ENCODE measurements at regions not wholly inside any gene's neighbourhood (a gene's known extent, or its start where the extent isn't known, plus 50 kb on each side); places are given as distances from the start of the nearest gene placed in this dataset.

- no peak overlapping the region for H3K4me3 ChIP-seq (replicated peaks in 1 of 2; ENCODE audit: low read depth in 2 of 2, low read length in 2 of 2)
- DNase-seq (ENCODE audit: low read depth in 2 of 2): no peak
- TF ChIP-seq CTCF (IDR thresholded peaks at IDR 0.05; ENCODE audit: low read depth, low read length): no peak
Measured at GRCh38 chr13:99629641-99630040, 128.4 kb downstream of the TM9SF2 start.

GRCh38 chr13:99628442-99628841, 127.2 kb downstream of the TM9SF2 start:
- H3K4me3 ChIP-seq (replicated peaks in 1 of 2; ENCODE audit: low read depth in 2 of 2, low read length in 2 of 2): no peak overlapping the region
- no peak for TF ChIP-seq CTCF (IDR thresholded peaks at IDR 0.05; ENCODE audit: low read depth, low read length)
- no peak for DNase-seq (ENCODE audit: low read depth in 2 of 2)

GRCh38 chr13:99626461-99627082, 125.3 kb downstream of the TM9SF2 start:
- no peak overlapping the region for H3K4me3 ChIP-seq (replicated peaks in 1 of 2; ENCODE audit: low read depth in 2 of 2, low read length in 2 of 2)
- no peak for TF ChIP-seq CTCF (IDR thresholded peaks at IDR 0.05; ENCODE audit: low read depth, low read length)
- DNase-seq (ENCODE audit: low read depth in 2 of 2): peak; percentile 52 to 64

- no peak for DNase-seq (ENCODE audit: low read depth in 2 of 2)
- TF ChIP-seq CTCF (IDR thresholded peaks at IDR 0.05; ENCODE audit: low read depth, low read length): no peak
- no peak overlapping the region for H3K4me3 ChIP-seq (replicated peaks in 1 of 2; ENCODE audit: low read depth in 2 of 2, low read length in 2 of 2)
Measured at GRCh38 chr13:99624936-99625540, 123.8 kb downstream of the TM9SF2 start.

- no peak for DNase-seq (ENCODE audit: low read depth in 2 of 2)
- no peak overlapping the region for H3K4me3 ChIP-seq (replicated peaks in 1 of 2; ENCODE audit: low read depth in 2 of 2, low read length in 2 of 2)
- no peak for TF ChIP-seq CTCF (IDR thresholded peaks at IDR 0.05; ENCODE audit: low read depth, low read length)
Measured at GRCh38 chr13:99620806-99621205, 119.5 kb downstream of the TM9SF2 start.

- TF ChIP-seq CTCF (IDR thresholded peaks at IDR 0.05; ENCODE audit: low read depth, low read length): no peak
- DNase-seq (ENCODE audit: low read depth in 2 of 2): no peak
- no peak overlapping the region for H3K4me3 ChIP-seq (replicated peaks in 1 of 2; ENCODE audit: low read depth in 2 of 2, low read length in 2 of 2)
Measured at GRCh38 chr13:99619207-99619606, 117.9 kb downstream of the TM9SF2 start.

Measured in cardiac fibroblast (primary cell).